8988T (cell line): ENCODE measurements at regions not wholly inside any gene's neighbourhood (a gene's known extent, or its start where the extent isn't known, plus 50 kb on each side); places are given as distances from the start of the nearest gene placed in this dataset.

Source experiments
- DNase-seq: peaks from one replicate; pipeline ENCODE4 v3.0.0; 2011

DNA sequence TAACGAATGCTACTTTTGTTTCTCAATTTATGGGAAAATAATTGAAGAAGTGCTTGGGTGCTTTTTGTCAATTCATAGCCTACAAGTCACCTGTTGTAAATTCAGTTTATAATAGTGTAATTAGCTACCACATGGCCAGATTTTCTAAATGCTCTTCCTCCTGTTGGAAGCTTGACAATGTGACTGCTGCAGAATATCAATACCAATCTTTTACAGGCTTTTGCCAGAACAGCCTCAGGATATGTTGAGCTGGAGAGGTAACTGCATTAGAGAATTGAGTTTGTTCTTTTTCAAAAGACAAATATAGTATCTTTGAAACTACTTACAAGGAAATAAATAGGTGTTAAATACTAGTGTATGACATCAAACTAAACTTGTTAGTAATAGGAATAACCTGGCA, 277.8 kb downstream of the POU4F1 start:
- no peak for DNase-seq

DNA sequence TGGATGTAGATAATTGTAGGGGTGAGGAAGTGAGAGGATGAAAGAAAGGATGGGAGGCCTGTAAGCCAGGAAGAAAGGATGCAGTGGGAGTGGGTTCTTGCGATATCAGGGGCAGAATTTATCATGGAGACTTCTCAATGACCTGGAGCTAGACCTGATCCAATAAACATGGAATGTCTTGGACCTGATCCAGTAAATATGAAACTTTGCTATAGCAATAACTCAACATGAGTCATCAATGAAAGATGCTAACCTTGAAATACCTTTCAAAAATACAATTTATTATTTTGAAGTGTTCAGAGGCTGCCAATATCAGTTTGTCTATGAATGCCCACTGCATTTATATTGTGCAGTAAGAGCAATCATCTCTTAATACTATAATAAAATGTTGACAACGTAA, 279.5 kb downstream of the POU4F1 start:
- DNase-seq, result no peak

DNA sequence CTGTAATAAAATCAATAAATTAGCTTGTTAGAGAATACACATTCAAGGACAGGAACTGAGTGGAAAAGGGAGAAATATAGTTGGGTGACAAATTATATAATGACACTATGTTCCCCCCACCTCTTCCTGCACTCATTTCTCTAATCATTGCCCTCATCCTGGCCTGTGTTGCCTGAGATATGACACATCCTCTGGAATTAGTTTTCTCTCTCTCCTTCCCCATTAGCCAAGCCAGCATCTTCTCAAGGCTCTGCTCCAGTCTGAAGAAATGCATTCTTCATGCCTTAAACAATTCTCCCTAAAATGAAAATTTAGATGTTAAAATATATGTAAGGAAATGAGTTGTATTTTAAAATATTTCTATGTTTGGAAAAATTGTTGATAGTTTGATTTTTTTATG, 280.3 kb downstream of the POU4F1 start:
- no peak for DNase-seq

GRCh38 chr13:78319101-78319627, 284.2 kb downstream of the POU4F1 start:
- DNase-seq, result no peak

DNA sequence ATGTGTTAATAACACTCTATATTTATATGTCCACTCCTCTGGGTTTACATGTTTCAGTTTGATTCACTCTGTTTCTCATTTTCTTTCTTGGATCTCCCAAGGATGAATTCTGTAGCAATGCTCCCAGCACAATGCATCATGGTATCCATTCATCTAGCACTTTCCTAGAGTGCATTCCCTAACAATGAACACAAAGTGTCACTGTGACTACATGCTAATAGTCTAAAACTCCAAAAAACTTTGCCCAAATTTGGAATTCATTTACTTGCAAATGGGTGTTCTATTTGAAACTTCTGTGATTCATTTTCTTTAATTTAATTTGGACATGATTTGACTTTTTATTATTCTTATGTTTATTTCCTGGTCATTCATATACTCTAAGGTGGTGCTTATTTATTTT, 286.3 kb downstream of the POU4F1 start:
- DNase-seq, result no peak

GRCh38 chr13:78309497-78310180, 293.7 kb downstream of the POU4F1 start:
- no peak for DNase-seq

DNA sequence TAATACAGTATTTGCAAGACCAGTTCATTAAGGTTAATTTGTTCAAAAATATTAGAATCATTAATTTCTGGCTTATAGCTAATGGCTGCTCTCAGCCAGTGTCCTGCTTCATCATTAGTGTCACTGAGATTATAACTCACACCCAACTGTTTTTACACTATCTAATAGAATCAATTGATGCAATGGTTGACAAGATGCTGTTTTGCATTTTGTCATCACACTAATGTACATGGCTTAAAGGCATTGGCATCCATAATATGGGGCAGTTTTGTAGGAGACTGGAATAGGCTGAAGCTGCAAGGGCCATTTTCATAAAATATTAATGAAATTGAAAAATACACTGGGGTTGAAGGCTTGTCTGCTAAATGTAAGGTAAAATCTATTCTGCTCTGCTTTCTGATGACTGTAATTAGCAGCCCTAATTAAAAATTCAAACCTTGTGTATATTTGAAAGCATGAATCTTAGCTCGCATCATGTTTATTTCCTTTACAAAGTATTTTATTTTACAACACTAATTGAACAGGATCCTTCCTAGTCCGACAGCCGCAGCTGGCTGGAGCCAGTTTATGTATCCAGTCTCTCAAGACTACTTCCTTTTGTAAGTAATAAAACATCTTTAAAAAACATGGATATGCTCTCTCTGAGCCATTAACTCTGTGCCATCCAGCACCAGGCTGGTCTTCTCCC, 296.7 kb downstream of the POU4F1 start:
- no peak for DNase-seq

- DNase-seq, result no peak
These were observed 298.2 kb downstream of the POU4F1 start for GRCh38 chr13:78305171-78305570.

DNA sequence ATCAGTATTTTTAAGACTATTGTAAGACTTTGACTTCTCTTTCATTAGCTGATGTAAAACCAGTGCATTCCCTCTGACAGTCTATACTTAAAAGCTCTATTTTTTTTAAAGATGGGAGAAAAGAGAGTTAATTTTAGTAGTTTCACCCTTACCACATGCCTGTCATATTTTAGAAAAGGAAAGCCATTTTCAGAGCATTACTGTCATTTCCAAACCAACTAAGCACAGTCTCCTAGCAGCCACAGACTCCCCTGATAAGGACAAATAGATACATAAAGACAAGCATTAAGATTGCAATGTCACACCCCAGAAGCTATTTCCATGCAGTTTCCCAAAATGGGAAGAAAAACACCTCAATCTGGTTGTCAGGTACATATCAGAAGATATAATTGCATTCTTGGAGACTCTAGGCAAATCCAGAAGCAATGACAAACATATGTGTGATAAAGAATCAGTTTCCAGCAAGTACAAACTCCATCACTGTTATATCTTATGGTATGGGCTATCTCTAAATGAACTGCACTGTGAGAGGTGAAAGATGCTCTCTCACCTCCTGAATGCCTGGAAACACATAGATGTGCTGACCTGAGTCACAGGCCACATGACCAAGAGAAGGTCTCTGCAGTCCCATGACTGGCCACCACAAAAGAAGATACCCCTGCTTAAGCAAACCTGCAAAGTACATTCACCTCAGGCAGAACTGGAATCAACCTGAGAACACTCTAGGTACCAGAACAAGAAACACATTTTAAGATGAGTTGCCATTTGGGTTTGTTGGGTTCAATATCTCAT, 303.3 kb downstream of the POU4F1 start:
- no peak for DNase-seq

- no peak for DNase-seq
These were observed 304.7 kb downstream of the POU4F1 start for GRCh38 chr13:78298657-78299056.

DNA sequence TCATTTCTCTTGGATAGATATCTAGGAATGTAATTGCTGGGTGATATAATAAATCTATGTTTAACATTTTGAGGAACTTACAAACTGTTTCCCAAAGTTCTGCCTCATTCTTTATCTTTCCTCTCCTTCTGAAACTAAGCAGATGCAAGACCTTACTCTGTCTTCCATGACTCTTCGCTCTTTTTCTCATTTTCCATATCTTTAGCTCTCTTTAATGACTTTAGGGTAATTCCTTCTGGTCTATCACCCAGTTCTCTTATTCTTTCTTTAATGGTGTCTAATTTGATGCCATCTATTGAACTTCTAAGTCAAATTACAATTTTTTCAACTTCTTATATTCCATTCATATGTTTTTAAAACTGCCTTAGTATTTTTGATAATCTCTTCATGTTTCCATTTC, 316.6 kb downstream of the POU4F1 start:
- DNase-seq, result no peak

- DNase-seq, result no peak
These were observed 338.3 kb downstream of the POU4F1 start for GRCh38 chr13:78265098-78265497.

DNA sequence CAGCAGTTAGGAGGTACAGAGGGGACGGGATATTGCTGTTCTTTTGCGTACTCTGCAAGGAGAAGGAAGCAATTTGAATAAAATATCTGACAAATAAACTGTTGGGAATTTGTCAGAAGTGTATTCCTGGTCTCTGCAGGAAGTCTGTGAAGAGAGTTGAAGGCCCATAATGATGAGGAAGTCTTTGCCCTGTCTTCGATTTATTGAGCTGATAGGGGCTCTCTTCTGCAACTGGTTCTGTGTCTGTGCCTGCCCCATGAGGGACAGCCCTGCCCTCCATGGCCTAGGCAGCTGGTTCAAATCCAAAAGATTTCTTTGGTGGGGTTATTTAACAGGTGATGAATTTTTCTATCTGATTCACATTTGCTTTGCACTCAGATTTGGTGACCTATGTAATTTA, 339.7 kb upstream of the EDNRB start:
- DNase-seq, result no peak

DNA sequence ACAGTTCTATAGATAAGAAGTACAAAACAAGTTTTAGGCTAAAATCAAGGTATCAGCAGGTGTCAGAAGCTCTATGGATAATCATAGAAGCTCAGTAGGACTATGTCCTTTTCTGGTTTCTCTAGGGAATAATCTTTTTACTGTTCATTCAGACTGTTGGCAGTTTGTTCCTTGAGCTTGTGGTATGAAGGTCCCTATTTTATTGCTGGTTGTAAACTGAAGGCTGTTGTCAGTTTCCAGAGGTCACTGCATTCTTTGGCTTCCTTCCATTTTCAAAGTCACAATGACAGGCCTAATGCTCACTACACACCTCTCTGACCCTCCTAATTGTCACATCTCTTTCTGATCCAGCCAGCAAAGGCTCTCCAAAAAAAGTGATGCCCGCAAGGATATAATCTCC, 337.9 kb upstream of the EDNRB start:
- no peak for DNase-seq

DNA sequence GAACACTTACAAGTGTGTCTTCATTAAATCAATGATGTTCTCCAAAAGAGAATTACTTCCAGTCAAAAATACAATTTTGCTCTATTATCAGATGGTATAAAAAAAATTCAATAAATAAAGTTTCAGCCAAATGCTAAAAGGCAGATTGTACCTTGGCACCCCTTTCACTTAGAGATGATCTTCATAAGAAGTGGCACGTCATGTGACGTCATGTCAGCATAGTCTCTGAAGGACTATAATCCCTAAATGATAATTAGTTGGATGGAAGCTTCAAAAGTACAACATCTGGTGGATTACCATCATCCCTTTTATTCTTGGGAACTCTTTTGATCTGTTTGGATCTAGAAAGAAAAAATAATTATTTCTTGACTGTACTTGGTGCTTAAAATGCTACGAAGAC, 335.5 kb upstream of the EDNRB start:
- DNase-seq, result no peak

DNA sequence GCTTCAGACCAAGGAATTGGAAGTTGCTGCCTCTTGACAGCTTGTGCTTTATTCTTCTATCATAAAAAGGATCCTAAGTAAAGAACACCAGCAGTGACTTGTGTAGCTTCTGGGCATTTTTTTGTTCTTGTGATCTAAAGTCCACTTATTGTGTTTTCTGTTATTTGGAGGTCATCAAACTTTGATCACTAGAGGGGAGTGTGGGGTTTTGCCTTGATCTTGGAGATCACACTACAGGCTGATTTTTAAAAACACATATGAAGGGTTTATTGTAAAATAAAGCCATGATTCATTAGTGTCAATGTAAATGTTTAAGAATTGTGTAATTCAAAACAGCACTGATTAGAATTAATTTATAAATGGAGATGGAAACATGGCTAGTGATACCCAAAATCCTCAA, 328.7 kb upstream of the EDNRB start:
- DNase-seq, result no peak

DNA sequence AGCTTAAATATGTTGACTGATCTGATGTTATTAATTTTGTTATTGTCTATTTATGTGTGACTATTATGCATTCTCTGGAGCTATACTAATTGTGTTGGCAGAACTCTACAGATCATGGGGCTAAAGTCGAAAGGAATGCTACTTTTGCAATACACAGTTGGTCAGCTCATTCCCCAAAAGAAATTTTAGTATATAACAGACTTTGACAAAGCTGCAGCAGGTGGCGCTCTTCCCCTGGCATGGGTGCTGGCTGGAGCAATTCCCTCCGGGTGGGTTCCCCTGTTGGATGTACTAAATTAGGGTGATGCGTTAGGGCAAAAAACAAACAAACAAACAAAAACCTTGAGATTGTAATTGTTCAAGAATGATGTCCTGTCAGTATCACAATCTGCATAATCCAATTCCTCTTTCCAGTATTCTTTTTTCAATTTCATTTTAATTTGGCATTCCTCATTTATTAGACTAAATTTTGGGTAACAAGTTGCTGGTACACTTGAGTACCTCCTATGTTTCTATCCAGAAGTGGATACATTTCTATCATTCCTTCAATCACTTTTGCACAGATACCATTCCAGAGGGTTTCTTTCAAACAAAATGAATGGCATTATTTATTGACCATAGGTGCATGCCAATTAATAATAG, 322.8 kb upstream of the EDNRB start:
- DNase-seq, result peak; percentile 5

DNA sequence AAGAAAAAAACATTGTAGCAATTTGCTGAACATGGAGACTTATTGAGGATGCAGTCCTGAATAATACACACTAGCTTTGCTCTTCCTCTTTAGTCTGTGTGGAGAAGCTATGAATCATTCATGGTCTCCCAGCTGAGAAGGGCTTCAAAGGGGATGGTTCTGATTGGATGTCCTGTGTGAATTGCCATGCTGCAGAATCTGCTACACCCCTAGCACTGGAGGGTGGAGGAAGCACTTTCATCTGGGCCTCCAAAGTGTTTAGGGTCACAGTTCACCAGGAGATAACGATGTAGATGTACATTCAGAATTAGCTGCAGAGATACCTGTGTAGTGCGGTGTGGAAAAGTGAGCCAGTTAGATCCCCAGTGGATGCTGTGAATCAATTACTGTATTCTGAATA, 321.1 kb upstream of the EDNRB start:
- DNase-seq, result no peak

GRCh38 chr13:78238911-78239310, 320.3 kb upstream of the EDNRB start:
- no peak for DNase-seq

DNA sequence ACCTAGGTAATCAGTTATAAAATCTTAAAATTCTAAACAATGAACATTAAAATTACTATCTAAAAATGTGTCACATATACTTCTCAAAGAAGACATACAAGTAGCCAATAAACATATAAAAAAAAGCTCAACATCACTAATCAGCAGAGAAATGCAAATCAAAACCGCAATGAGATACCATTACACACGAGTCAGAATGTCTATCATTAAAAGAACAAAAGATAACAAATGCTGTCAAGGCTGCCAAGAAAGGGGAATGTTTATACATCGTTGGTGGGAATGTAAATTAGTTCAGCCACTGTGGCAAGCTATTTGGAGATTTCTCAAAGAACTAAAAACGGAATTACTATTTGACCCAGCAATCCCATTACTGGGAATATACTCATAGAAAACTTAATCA, 310.3 kb upstream of the EDNRB start:
- DNase-seq, result no peak

DNA sequence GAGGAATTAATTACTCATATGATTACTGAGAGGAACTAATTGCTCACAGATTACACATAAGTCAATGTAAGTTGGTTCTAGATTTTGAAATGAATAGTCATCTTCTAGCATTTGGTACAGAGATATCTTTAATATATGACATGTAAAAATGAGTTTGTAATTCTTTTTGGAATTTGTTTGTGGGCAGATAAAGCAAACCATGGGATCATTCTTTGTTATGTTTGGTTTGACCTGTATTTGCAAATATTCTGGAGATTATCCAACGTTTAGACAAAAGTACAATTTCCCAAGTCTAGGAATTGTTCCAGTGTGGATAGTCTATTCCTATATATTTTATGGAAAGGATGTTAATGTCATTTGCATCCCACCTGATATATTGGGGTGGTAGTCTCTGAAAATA, 309.6 kb upstream of the EDNRB start:
- DNase-seq, result no peak

DNA sequence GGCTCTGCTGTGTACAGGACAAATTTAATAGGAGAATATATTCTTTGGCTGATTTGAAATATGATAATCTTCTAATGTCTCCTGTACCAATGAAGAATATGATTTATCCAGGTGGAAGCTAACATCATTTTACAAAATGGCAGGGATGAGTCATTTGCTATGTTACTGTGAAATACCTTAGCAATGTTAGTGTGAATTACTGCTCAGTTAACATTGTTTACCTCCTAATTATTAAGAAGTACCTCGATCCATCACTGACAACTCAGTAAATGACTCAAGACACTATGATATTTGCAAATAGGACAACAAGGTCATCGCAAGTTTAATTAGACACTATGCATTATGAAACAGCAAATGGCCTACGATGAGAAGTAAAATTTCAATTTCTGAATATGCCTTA, 309.1 kb upstream of the EDNRB start:
- no peak for DNase-seq

DNA sequence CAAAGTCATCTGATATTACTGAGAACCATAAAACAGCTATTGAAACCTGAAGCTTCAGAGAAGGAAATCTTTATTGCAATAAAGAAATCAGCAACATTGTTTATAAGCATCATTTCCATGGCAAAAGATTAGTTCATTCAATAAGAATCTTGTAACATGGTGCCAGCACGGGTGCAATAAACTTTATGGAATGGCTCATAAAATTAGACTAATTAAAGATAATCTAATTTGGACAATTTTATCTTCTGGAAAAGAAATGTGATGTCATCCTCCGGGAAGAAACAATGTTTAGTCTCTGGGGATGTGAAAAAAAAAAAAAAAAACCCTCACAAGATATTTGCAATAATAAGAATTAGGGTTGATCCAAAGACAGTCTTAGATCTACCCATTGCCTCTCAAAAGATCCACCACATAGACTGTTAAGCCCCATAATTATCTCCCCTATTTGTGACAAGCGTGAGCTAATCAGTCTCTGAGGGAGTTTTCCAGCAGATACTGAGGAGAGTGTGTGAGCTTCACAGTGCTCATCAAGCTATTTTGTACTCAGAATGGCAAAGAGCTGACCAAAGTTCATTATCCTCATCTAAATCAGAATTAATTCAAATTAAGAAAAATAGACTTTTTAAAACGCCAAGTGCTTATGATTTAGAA, 297.0 kb upstream of the EDNRB start:
- DNase-seq, result no peak
